Neural progenitor cell (in vitro differentiated cells): ENCODE measurements at regions not wholly inside any gene's neighbourhood (a gene's known extent, or its start where the extent isn't known, plus 50 kb on each side); places are given as distances from the start of the nearest gene placed in this dataset.

ENCODE experiments used
- DNase-seq: peaks from one replicate; pipeline ENCODE4 v3.0.0-alpha.2; 2016; ENCODE audit warnings: low spot score
- H2AFZ ChIP-seq: fragments of 200-600 bp; sonication (generic); replicated peaks from 2 replicates; pipeline ENCODE4 v1.6.1; 2016; ENCODE audit warnings: antibody characterized with exemption
- H3F3A ChIP-seq: fragments of 200-600 bp; sonication (generic); 2 replicates; pipeline ENCODE4 v1.6.1; 2016; ENCODE audit warnings: antibody characterized with exemption, low read depth
- H3K27ac ChIP-seq: fragments of 200-600 bp; sonication (generic); 2 replicates; pipeline ENCODE4 v1.5.1; 2016; ENCODE audit warnings: mild to moderate bottlenecking
- H3K27me3 ChIP-seq: fragments of 200-600 bp; sonication (generic); 2 replicates; pipeline ENCODE4 v1.6.1; 2016; ENCODE audit warnings: mild to moderate bottlenecking, moderate library complexity
- H3K36me3 ChIP-seq: fragments of 200-600 bp; sonication (generic); 2 replicates; pipeline ENCODE4 v1.5.1; 2016
- H3K4me1 ChIP-seq: fragments of 200-600 bp; sonication (generic); 2 replicates; pipeline ENCODE4 v1.6.1; 2016; ENCODE audit warnings: mixed run types
- H3K4me2 ChIP-seq: fragments of 200-600 bp; sonication (generic); 2 replicates; pipeline ENCODE4 v1.6.1; 2016
- H3K4me3 ChIP-seq: fragments of 200-600 bp; sonication (generic); 2 replicates; pipeline ENCODE4 v1.5.1; 2016
- H3K79me2 ChIP-seq: fragments of 200-600 bp; sonication (generic); 2 replicates; pipeline ENCODE4 v1.6.1; 2016; ENCODE audit warnings: low read depth
- H3K9ac ChIP-seq: fragments of 200-600 bp; sonication (generic); 2 replicates; pipeline ENCODE4 v1.6.1; 2016
- H3K9me3 ChIP-seq: fragments of 200-600 bp; sonication (generic); 2 replicates; pipeline ENCODE4 v1.5.1; 2016; ENCODE audit warnings: low read depth
- H4K20me1 ChIP-seq: fragments of 200-600 bp; sonication (generic); 2 replicates; pipeline ENCODE4 v1.6.1; 2016; ENCODE audit warnings: low read depth
- H3K27ac Mint-ChIP-seq: 3 replicates; pipeline ENCODE4 v1.8.0; 2021; ENCODE audit warnings: mixed read lengths
- H3K27me3 Mint-ChIP-seq: 2 replicates; pipeline ENCODE4 v1.8.0; 2022; ENCODE audit warnings: low read depth, mild to moderate bottlenecking, inconsistent platforms, moderate library complexity, mixed read lengths; ENCODE audit not compliant: insufficient read depth
- H3K36me3 Mint-ChIP-seq: 3 replicates; pipeline ENCODE4 v1.8.0; 2021; ENCODE audit warnings: mixed read lengths
- H3K4me1 Mint-ChIP-seq: 3 replicates; pipeline ENCODE4 v1.8.0; 2021; ENCODE audit warnings: mixed read lengths
- H3K4me3 Mint-ChIP-seq: 3 replicates; pipeline ENCODE4 v1.8.0; 2021; ENCODE audit warnings: mild to moderate bottlenecking, moderate library complexity, mixed read lengths
- H3K9me3 Mint-ChIP-seq: 3 replicates; pipeline ENCODE4 v1.8.0; 2020; ENCODE audit warnings: mixed read lengths
- CTCF ChIP-seq: fragments of 200-600 bp; sonication (generic); IDR thresholded peaks from 2 replicates; pipeline ENCODE4 v1.5.1; 2017; ENCODE audit warnings: antibody characterized with exemption, mild to moderate bottlenecking
- EZH2 ChIP-seq: fragments of 200-600 bp; sonication (generic); IDR thresholded peaks from 2 replicates; pipeline ENCODE4 v1.6.1; 2017; ENCODE audit warnings: antibody characterized with exemption, mild to moderate bottlenecking, moderate library complexity
- EZH2phosphoT487 ChIP-seq: fragments of 200-600 bp; sonication (generic); IDR thresholded peaks from 2 replicates; pipeline ENCODE4 v1.6.1; 2017; ENCODE audit warnings: antibody characterized with exemption

GRCh38 chr12:114141921-114142564 is 175.9 kb upstream of the RBM19 start:
- H3K36me3 ChIP-seq: no peaks in the 10 kb centered on the region
- Mint-ChIP-seq H3K27me3 (peaks cover 16% of the 10 kb centered on the region), H3K4me3 (no peak overlapping the region), H3K4me1 (no peaks in the 10 kb centered on the region), H3K27ac (no peak overlapping the region), H3K9me3 (no peaks in the 10 kb centered on the region), H3K36me3 (no peaks in the 10 kb centered on the region)
- H3K4me2 ChIP-seq: no peak overlapping the region
- TF ChIP-seq CTCF (no peak), EZH2phosphoT487 (no peak)
- no peaks in the 10 kb centered on the region for H3K4me1 ChIP-seq
- no peak overlapping the region for H3K27ac ChIP-seq
- H3K27me3 ChIP-seq: peaks cover 84% of the 10 kb centered on the region
- H3K9me3 ChIP-seq: no peaks in the 10 kb centered on the region
- no peak overlapping the region for H2AFZ ChIP-seq
- no peak for DNase-seq
- H3K4me3 ChIP-seq: no peak overlapping the region
- no peak overlapping the region for H3K9ac ChIP-seq
- H3F3A ChIP-seq: no peaks in the 10 kb centered on the region
- no peaks in the 10 kb centered on the region for H4K20me1 ChIP-seq
- H3K79me2 ChIP-seq: no peaks in the 10 kb centered on the region

DNA sequence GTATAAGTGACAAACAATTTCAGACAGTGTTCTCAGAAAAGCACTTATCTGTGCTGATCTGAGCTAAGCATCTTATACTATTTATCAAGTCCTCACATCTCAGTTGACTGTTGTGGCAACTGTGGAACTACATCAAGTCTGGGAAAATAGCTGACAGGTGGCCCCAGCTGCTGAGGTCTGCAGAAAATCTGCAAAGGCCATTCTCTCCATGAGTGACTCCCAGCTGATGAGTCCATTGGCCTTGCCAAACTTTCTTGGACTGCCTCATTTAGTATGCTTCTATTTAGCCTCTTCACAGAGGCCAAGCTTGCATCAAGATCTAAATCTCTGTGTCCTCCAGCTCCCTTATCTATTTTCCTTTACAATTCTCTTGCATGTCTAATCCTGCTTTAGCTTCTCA is 174.5 kb upstream of the RBM19 start:
- H3K4me1 ChIP-seq: no peaks in the 10 kb centered on the region
- H3K27me3 Mint-ChIP-seq: peaks cover 9% of the 10 kb centered on the region
- DNase-seq: no peak
- H3K36me3 ChIP-seq: no peaks in the 10 kb centered on the region
- H3K4me3 ChIP-seq: no peak overlapping the region
- H3K27ac ChIP-seq: no peak overlapping the region
- H3F3A ChIP-seq: no peaks in the 10 kb centered on the region
- H3K4me1 Mint-ChIP-seq: no peaks in the 10 kb centered on the region
- H3K9me3 Mint-ChIP-seq: no peaks in the 10 kb centered on the region
- no peak overlapping the region for H3K27ac Mint-ChIP-seq
- H3K9ac ChIP-seq: no peak overlapping the region
- H3K9me3 ChIP-seq: no peaks in the 10 kb centered on the region
- no peak overlapping the region for H3K4me3 Mint-ChIP-seq
- H3K4me2 ChIP-seq: no peak overlapping the region
- no peaks in the 10 kb centered on the region for H3K36me3 Mint-ChIP-seq
- H4K20me1 ChIP-seq: no peaks in the 10 kb centered on the region
- TF ChIP-seq EZH2 (no peak), CTCF (no peak), EZH2phosphoT487 (no peak)
- H3K27me3 ChIP-seq: peaks cover 84% of the 10 kb centered on the region
- no peaks in the 10 kb centered on the region for H3K79me2 ChIP-seq
- no peak overlapping the region for H2AFZ ChIP-seq

DNA sequence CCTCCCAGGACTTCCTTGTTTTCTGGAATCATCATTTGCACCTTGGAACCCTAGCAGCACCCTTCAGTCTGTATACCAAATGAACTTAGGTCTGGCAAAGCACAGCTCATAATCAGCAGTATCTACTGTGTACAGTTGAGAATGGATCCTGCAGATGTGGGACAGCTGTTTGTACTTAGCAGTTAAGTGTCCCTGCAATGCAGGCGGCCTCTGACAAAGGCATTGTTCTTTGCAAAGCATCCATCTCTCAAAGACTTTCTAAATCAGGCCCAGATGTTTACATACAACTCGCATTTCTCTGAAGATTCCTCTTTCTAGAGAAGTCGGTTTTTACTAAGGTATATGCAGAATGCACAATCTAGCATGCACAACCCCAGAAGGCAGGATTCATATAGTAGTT is 170.5 kb upstream of the RBM19 start:
- no peak for TF ChIP-seq EZH2
- no peak for TF ChIP-seq EZH2phosphoT487
- no peak for TF ChIP-seq CTCF
- peaks cover 9% of the 10 kb centered on the region for H3K27me3 Mint-ChIP-seq
- H3K79me2 ChIP-seq: no peaks in the 10 kb centered on the region
- H3K4me2 ChIP-seq: no peak overlapping the region
- H3K36me3 ChIP-seq: no peaks in the 10 kb centered on the region
- no peak for DNase-seq
- H3K36me3 Mint-ChIP-seq: no peaks in the 10 kb centered on the region
- H3K27me3 ChIP-seq: peaks cover 96% of the 10 kb centered on the region
- no peaks in the 10 kb centered on the region for H3K4me1 Mint-ChIP-seq
- no peak overlapping the region for H3K27ac Mint-ChIP-seq
- peaks cover 13% of the 10 kb centered on the region for H3K4me1 ChIP-seq
- H3K9me3 ChIP-seq: no peaks in the 10 kb centered on the region
- no peaks in the 10 kb centered on the region for H3K9me3 Mint-ChIP-seq
- H2AFZ ChIP-seq: no peak overlapping the region
- no peak overlapping the region for H3K4me3 ChIP-seq
- peaks cover 11% of the 10 kb centered on the region for H3F3A ChIP-seq
- no peak overlapping the region for H3K4me3 Mint-ChIP-seq
- H3K9ac ChIP-seq: no peak overlapping the region
- no peaks in the 10 kb centered on the region for H4K20me1 ChIP-seq
- no peak overlapping the region for H3K27ac ChIP-seq
